Vagina (tissue), 2 donors: ENCODE measurements at regions not wholly inside any gene's neighbourhood (a gene's known extent, or its start where the extent isn't known, plus 50 kb on each side); places are given as distances from the start of the nearest gene placed in this dataset.

Experiments
- CTCF ChIP-seq, 3 experiments: fragments of 450-650 bp in 2 of 3; fragments of 200-600 bp in 1 of 3; sonication (generic) in 1 of 3; IDR thresholded peaks; one replicate each; pipeline ENCODE4 v1.5.1; 2017 to 2019; ENCODE audit warnings: antibody characterized with exemption in 3 of 3, mild to moderate bottlenecking in 2 of 3, moderate library complexity in 2 of 3
- POLR2A ChIP-seq, 2 donors: fragments of 450-650 bp; IDR thresholded peaks; one replicate each; pipeline ENCODE4 v1.6.1; 2017; ENCODE audit warnings: antibody characterized with exemption in 2 of 2, mild to moderate bottlenecking in 2 of 2, moderate library complexity in 2 of 2
- POLR2AphosphoS5 ChIP-seq, 2 donors: sonication (generic); formaldehyde crosslinking; IDR thresholded peaks; one replicate each; pipeline ENCODE4 v1.9.0; 2017; ENCODE audit warnings: antibody characterized with exemption in 2 of 2, mild to moderate bottlenecking in 2 of 2, low read depth in 1 of 2; ENCODE audit not compliant: insufficient read depth in 1 of 2

GRCh38 chr14:55838529-55839052 lies 258.6 kb downstream of the KTN1 start:
- TF ChIP-seq CTCF (IDR thresholded peaks at IDR 0.05) (no peak), POLR2A (IDR thresholded peaks at IDR 0.05) (no peak), POLR2AphosphoS5 (IDR thresholded peaks at IDR 0.05; ENCODE audit: insufficient read depth in 1 of 2, low read depth in 1 of 2) (no peak)
